PC-9 (cell line): ENCODE measurements at regions not wholly inside any gene's neighbourhood (a gene's known extent, or its start where the extent isn't known, plus 50 kb on each side); places are given as distances from the start of the nearest gene placed in this dataset.

Experiments used
- CTCF ChIP-seq: fragments of 200-600 bp; sonication (generic); conservative IDR thresholded peaks from 2 replicates; pipeline ENCODE4 v1.6.1; 2017; ENCODE audit warnings: mixed run types, antibody characterized with exemption, mild to moderate bottlenecking, moderate library complexity
- EZH2 ChIP-seq: fragments of 200-600 bp; sonication (generic); IDR thresholded peaks from 2 replicates; pipeline ENCODE4 v1.8.0; 2017; ENCODE audit warnings: antibody characterized with exemption, low read depth

- TF ChIP-seq CTCF (no peak), EZH2 (no peak)
Observed at GRCh38 chr5:91848453-91848852, 465.3 kb upstream of the ARRDC3 start.
